ENCODE measurements at regions not wholly inside any gene's neighbourhood (a gene's known extent, or its start where the extent isn't known, plus 50 kb on each side); places are given as distances from the start of the nearest gene placed in this dataset.

DNA sequence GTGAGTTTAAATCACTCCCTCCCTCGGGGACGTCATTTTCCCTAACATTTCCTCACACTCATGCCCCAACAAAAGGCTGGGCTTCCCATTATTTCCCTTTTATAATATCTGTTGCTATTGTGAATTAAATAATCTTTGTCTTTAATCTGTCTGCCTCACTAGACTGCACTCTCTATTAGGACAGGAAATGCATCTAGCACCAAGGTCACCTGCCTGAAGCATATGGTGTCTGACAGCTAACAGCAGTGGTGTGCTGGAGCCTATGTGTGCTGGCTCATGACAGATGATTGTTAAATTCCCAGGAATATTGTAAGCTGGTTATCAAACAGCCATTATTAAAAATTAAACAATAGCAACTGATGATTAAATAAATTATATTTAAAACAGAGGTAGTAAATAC is 237.0 kb upstream of the CEP162 start:
- no peak for DNase-seq

DNA sequence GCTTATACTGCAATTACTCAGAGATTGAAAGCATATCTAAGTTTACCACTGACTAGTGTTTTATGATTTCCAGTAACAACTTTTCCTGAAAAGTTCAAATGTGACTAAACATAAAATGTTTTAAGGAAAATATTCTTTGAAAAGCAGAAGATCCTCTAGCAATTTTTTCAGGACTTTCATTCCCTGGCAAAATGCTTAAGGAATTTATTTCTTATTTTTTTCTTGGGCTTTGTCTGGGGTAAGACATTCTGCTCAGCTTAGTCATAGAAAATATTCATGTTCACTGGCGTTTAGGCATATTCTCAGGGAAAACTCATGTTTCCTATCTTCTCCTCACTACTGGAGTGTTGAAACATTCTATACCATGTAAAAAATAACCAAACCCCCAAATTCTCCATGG is 235.3 kb upstream of the CEP162 start:
- DNase-seq, result no peak

DNA sequence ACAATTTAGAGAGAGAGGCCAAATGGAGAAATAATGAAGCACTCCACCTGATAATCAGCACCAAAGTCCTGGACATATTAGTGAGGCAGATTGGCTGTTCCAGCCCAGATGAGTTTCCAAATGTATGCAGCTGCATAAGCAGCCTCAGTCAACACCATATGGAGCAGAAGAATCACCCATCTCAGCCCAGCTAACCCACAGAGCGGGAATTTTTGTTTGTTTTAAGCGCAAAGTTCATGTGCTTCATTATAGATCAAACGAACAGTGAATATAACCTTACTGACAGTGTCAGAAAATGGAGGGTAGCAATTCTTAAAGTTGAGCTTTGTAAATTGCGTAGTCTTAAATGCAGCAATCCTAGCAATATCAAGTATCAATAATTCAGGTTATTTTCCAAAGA is 234.0 kb upstream of the CEP162 start:
- DNase-seq, result no peak

DNA sequence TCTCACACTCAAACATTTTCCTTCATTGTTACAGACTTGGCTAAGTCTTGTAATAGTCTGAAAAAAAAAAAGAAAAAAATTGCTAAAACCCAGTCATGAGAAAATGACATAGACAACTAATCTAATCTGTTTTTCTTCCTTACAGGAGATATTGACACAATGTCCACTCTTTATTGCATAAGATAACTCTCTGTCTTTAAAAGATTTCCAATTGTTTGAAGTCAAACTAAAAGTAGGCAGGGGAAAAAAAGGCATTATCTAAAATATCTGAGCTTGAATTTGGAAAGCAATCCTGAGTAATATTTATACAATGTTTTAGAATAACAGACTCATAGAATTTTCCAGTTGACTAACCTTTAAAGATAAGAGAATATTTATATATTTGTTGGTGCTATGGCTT is 233.0 kb upstream of the CEP162 start:
- no peak for DNase-seq

DNA sequence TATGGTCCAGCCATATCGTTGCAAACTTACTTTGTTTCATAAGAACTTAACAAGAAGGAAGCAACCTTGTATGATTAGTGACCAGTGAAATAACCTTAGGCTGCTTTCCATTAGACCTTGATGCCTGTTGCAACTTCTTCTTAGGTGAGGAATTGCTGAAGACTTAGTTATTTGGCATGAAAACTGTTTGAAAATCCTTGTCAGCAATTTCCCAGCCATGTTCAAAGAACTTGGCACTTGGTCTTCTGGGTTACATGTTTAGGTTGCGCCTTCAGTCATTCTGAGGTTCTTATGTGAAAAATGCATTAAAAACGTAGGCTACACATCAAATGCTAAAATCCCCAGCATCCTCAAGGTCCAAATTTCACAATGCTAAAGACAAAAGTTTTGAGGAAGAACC is 232.0 kb upstream of the CEP162 start:
- DNase-seq, result no peak

DNA sequence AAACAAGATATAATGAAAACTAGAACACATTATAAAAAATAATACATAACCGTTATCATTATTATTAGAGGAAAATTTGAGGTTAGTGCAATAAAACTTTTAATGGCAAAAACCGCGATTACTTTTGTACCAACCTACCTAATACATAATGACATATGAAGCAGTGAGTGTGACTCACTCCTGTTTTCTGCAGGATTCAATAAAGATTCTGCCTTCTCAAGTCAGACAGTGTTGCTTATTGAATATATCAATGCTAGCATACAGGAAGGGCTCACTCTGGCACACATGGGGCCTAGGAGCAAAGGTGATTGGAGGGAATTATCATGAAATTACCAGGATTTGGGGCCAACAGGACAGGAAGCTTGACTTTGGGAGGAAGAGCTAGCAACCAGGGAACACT is 230.8 kb upstream of the CEP162 start:
- DNase-seq, result no peak

DNA sequence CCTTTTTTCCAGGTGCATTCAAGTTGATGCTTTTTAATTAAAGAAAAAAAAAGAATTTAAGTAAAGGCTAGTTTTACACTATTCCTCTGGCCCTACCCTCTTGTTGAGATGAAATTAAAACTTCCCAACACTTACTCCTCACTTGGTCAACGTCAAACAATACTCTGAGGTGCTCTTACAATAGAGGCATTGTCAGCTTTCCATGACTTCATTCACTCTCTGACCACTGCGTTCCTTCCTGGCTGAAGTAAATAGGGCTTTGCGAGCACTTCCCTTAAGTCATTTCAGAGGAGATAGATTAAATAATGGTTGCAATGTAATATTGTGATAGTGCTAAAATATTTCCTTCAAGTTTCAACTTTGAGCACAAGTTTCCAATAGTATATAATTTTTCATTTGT is 229.8 kb upstream of the CEP162 start:
- DNase-seq, result no peak

DNA sequence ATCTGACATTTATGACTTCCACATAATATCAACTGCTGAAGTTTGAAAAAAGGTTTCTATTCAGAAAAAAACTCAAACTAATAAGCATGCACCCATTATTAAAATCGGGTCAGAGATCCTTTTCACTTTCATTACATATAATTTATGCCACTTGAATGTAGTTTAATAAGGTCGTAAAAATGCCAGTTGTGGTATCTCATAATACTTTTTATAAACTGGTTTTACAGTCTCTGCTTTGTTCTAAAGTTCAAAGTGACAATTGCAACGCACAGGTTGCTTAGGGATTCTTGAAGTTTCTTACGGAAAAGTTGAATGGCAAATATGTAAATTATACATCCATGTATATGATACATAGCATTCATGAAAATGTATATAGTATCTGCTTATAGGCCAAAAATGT is 229.4 kb upstream of the CEP162 start:
- no peak for DNase-seq

DNA sequence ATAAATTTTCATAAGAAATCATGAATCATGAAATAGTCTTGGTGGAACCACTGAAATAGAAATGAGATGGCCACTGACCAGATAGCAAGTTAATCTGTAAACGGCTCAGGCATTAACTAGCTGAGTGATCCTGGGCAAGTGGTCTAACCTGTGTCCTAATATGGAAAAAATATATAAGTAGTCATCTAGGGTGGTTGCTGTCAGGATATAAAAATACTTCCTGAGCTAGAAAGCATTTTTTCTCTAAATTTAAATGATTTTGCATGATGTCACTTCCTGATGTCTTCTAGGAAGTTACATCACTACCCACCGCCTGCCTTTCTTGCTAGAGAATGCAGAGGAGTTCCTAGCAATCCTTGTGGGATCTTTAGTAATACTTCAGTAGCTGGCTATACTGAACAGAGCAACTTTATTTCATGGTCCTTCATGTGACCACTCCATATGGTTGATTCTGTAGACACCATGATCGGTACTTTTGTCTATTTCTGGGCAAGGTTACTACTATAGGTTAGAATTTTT is 228.1 kb upstream of the CEP162 start:
- DNase-seq, result no peak

DNA sequence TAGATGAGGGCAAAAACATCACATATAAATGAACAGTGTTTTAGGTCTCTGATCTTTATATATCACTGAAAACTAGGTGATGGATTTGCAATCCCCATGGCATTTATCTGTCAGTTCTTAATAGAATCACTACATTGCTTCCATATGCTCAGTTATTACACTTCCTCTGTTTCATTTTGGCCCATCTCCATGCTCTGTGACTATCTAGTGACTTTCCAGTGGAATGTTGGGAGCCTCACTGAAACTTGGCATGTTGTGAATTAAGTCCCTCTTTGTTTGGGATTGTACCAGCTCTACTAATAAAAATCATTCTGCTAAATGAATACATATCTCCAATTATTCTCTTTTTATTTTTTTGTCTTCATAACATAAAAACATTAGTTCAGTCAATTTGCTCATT is 226.1 kb upstream of the CEP162 start:
- DNase-seq, result peak; percentile 1

DNA sequence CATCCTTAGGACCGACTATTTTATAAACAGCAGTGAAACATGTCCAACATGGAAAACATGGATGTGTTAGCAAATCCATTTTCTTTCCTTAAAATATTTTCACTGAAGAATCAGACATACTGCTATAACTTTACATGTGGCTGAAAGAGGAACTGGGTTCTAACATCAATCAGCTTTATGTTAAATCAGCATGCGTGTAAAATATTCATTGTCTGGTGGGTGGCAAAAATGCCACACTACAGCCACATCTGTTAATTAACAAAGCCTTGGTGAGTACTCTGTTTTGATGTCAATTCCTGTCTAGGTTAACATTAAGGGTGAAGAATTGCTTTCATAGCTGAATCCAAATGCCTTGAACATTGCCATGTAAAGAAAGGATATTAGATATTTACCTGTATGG is 222.6 kb upstream of the CEP162 start:
- no peak for DNase-seq

DNA sequence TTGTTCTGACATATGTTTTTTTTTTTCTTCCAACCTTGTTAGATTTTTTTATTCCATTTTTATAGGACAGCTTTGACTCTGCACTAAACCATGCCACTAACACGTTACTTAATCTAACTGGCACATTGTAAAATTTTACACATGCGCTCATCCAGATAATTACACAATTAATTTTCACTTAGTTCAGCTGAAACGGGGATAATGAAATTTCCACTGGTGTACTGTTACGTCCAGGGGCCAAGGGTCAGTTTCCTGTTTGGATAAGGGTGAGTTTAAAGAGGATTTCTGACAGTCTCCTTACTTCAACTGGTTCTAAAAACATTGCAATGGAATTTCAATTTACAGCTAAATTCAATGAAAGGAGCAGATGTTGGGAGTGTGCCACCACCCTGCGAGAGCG is 221.8 kb upstream of the CEP162 start:
- peak; percentile 53 for DNase-seq

DNA sequence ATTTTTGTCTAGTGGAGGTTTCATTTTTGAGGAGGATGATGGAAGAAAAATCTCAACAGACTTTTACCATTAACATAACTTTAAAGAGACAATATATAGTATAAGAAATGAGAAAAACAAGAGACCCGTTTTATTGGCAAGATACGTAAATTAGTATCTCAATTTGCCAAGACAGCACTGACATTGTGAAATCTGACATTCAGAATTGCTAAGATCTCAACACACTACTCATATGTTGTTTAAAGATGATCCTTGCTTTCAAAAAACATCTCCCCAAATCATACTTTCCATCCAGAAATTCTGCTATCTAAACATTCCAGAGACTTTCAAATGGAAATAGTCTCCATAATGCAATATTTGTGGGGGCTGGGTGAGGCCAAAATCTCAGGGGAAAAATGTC is 220.9 kb upstream of the CEP162 start:
- DNase-seq, result no peak

DNA sequence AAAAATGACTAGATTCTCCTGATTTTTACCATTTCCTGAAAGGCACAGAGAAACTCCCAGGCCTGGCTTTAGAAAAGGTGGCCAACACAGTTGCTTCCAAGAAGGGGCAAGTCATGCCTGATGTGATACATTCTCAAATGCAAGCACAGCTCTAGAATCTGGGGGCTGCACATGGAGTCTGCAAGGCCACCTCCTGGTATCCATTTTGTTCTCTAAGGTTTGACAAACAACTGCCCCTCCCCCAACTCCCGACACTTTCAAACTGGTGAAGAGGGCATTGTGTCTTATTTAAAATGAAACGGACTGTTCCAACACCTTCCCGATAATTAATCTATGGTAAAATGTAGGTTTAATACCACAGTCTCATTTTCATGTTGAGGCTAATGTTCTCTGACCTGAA is 220.2 kb upstream of the CEP162 start:
- DNase-seq, result no peak

DNA sequence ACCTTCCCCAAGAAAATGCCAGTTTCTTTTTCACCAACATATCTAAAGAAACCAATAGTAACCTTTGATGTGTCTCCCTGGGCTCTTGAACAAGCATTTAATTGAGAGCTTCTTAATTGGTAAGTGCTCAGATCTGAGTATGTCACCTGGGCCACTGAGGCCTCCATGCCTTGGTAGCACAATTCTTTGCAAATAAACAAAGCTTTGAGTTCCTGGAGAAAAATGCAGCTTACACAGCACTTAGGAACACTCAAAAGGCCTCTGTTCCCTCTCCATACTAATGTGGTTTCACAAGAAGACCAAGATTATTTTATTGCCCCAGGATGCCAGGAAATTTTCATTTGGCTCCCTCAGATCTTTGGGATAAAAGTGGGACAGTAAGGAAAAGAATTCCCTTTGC is 217.6 kb upstream of the CEP162 start:
- no peak for DNase-seq

DNA sequence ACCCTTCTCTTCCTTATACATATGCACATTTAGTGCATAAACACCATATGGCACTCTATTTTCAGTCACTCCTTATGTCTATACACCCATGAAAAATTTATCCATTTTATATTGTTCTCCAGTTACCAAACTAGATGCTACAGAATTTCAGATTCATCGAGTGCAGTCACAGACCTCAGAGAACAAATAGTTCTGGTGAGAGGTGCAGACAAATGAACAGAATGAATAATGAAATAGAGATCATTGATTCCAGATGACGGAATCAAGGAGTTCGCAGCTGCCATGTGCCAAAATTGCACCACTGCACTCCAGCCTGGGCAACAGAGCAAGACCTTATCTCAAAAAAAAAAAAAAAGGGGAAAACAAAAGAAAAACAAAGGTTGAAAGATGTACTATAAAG is 214.8 kb upstream of the CEP162 start:
- DNase-seq, result no peak

DNA sequence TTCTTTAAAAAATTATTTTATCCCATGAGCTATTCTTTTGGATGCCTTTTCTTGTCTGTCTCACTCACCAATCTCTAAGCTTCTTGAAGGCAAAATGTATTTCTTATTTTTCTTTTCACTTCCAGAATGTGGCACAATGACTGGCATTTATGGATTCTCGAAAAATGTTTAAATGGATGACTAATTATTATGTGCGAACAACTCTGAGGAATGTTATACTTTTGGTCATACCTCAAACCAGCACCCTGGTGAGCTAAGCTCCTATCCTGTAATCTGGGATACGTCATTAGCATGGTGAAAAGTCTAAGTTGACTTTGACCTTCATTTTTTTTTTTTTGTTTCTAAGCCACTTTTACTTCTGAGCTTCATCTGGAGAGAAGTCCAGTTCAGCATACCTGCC is 214.0 kb upstream of the CEP162 start:
- no peak for DNase-seq

DNA sequence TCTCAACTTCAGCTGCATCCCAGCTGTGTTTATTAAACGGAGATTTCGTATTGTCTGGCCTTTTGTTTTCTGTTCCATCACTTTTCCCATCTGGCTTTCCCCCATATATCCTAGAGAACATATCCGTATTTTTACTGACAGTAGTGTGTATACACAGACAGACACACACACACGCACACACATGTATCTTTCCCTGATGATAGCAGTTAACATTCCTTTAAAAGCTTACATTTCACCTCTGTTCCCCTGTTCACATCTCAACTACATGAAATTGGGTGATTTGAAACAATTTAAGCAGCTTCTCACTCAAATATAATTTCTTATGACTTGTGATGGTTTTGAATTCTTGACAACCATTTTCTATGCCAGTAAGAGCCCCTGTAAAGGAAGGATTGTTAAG is 207.1 kb upstream of the CEP162 start:
- DNase-seq, result no peak

DNA sequence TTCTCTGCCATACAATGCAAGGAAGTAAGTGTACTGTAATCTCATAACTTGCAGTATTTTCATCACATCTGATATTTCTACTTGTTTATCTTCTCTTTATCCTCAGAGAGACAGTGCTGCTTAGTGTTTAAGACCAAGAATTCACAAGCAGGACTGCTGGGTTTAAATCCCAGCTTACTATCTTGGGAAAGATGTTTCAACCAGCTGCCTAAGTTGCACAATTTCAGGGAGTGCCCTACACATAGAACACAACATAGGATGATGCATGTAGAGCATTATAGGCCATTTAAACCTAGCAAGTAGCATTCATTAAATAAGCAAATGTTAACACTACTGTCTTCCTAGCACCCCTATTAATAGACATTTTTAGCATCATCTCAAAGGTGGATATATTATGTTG is 205.2 kb upstream of the CEP162 start:
- DNase-seq, result no peak

DNA sequence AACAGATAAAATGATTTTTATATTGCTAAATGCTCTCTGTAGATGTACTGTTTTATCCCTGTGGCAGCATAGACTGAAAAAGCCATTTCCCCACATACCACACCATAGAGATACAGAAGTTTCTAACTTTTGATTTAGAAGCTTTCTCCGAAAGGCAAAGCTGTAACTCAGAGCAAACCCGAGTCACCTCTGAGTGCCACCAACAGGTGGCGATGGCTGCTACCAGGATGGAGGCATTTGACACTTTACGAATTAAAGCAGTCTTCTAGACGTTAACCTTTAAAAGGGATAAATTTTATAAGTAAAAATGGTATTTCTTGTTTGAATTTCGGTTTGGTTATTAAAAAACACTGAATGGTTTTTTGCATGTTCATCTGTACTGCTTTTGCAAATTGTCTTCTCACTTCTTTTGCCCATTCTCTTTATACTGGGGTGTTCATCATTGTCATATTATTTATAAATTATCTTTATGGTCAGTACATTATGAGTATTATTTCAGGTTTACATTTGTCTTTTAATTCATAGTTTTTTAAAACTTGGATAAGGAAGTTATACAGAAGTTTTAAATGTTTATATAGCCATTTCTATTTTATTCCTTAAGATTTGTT is 201.0 kb upstream of the CEP162 start:
- peak; percentile 47 for DNase-seq

DNA sequence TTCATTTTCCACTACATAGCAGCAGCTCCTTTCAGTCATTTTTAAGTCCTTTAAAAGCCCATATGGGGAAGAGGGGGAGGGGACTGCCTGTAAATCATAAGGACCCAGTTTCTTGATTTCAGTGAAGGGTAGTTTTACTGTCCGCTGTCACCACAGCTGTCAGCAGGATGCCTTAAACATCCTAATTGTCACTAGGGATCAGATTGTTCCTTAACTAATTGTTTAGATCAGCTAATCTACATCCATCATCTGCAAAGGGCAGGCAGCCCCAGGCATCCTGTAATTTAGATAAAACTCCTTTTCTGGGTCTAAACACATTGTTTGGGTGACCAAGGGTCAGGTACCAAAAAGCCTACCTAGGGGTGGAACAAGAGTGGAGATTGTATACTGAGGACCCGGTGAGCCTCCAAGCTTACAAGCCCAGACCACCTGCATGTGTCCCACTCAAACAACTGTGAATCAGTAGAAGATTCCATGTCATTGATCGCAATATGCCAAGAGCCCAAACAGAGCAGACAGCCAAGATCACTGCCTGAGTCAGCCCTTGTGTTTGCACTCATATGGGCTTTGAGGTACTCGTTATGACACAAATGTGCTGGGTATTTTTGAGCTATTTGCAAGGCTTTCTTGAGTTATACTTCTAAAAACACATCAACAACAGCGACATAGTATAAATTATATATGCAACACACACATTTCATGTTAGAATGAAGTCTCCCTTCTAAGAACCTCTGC is 198.7 kb upstream of the CEP162 start:
- no peak for DNase-seq

DNA sequence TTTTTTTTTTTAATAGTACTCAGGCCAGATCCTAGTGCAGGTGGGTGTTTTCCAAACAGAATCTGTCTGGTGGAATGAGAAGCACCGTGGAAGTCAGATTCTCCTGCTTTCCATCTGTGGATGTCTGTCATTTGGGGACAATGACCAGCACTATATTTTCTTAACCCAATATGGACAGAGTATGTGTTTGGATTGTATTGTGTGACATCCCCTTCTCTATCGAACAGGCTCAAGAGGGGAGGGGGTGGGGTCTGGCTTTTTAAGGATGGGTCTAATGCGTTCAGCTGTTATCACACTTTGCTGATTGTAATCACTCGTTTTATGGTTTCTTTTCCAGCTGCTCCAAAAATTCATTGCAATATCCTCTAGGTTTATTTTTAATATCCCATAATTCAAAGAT is 197.5 kb upstream of the CEP162 start:
- no peak for DNase-seq

DNA sequence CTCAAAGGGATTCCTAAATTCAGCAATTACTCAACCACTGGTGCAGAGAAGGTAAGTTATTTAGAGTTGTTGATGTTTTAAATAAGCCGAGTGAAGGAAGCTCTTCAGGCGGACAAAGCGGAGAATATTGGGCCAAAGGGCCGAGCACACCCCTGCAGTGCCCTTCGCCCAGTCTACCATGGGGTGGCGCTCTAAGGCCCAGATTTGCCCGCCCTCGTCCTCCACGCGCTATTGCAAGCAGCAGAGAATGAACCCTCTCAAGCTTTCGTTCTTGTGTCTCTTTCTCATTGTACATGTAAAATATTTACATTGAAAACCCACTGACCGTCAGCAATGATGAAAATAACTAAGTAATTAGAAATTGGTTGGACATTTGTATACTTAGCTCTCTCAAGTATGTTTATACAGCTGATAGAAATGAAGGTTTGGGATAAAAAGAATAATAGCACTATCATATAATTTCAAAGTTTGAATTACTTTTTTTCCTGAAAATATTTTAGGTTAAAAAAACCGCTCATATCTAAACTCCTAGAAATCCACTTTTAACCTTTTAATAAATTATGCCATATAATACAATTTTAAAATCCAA is 195.0 kb upstream of the CEP162 start:
- DNase-seq, result peak; percentile 45

DNA sequence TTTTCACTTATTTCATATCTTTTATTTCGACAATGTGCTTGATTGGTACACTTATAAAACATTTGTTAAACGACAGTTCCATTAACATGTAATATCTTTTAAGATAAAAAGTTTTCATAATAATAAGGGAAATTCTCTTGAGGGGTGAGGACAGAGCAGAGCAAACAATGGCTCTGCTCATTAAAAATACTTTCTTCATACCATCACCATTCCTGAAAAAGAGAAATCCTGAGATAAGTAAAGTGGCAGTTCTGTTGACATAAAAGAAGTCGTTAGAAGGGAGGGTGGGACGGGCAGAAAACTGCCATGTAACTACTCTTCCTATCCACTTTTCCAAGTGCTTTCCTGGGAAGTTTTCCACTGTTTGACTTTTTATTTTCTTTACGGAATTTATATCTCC is 193.6 kb upstream of the CEP162 start:
- DNase-seq, result no peak

Measured in renal pelvis (tissue), 1 donor.